Mesendoderm (in vitro differentiated cells): ENCODE measurements at regions not wholly inside any gene's neighbourhood (a gene's known extent, or its start where the extent isn't known, plus 50 kb on each side); places are given as distances from the start of the nearest gene placed in this dataset.

ENCODE experiments used
- DNase-seq: peaks from one replicate; pipeline ENCODE4 v3.0.0; 2013
- H2AK5ac ChIP-seq: 2 replicates; pipeline ENCODE4 v1.6.1; 2013; ENCODE audit warnings: low read length, inconsistent platforms
- H2BK120ac ChIP-seq: 2 replicates; pipeline ENCODE4 v1.6.1; 2013; ENCODE audit warnings: low read depth, mild to moderate bottlenecking, low read length, moderate library complexity, mixed read lengths
- H2BK15ac ChIP-seq: replicated peaks from 2 replicates; pipeline ENCODE4 v1.6.1; 2013; ENCODE audit warnings: low read depth, mild to moderate bottlenecking, moderate library complexity
- H2BK5ac ChIP-seq: 2 replicates; pipeline ENCODE4 v1.6.1; 2013; ENCODE audit warnings: low read length, inconsistent platforms
- H3K18ac ChIP-seq: 2 replicates; pipeline ENCODE4 v1.6.1; 2013; ENCODE audit warnings: mild to moderate bottlenecking, low read length, mixed read lengths
- H3K23ac ChIP-seq: one replicate; pipeline ENCODE4 v1.6.1; 2013; ENCODE audit warnings: low read length
- H3K27ac ChIP-seq: 2 replicates; pipeline ENCODE4 v1.5.1; 2013; ENCODE audit warnings: low read depth, mild to moderate bottlenecking, inconsistent platforms, low read length, moderate library complexity
- H3K27me3 ChIP-seq: 2 replicates; pipeline ENCODE4 v1.6.1; 2013; ENCODE audit warnings: low read length, control low read depth, mild to moderate bottlenecking, inconsistent platforms; ENCODE audit not compliant: insufficient read depth, poor library complexity
- H3K36me3 ChIP-seq: 2 replicates; pipeline ENCODE4 v1.6.1; 2013; ENCODE audit warnings: low read length, inconsistent platforms; ENCODE audit not compliant: control insufficient read depth, insufficient read depth
- H3K4ac ChIP-seq: one replicate; pipeline ENCODE4 v1.6.1; 2013; ENCODE audit warnings: low read depth, mild to moderate bottlenecking, low read length, moderate library complexity
- H3K4me1 ChIP-seq: 2 replicates; pipeline ENCODE4 v1.6.1; 2013; ENCODE audit warnings: low read depth, low read length, inconsistent platforms; ENCODE audit not compliant: control insufficient read depth
- H3K4me2 ChIP-seq: 2 replicates; pipeline ENCODE4 v1.6.1; 2013; ENCODE audit warnings: low read length
- H3K4me3 ChIP-seq: 2 replicates; pipeline ENCODE4 v1.5.1; 2013; ENCODE audit warnings: mild to moderate bottlenecking, low read length
- H3K56ac ChIP-seq: one replicate; pipeline ENCODE4 v1.6.1; 2013; ENCODE audit warnings: low read length
- H3K79me1 ChIP-seq: 2 replicates; pipeline ENCODE4 v1.6.1; 2013; ENCODE audit warnings: low read length, inconsistent platforms
- H3K79me2 ChIP-seq: 2 replicates; pipeline ENCODE4 v1.6.1; 2013; ENCODE audit warnings: mild to moderate bottlenecking, low read length; ENCODE audit not compliant: control insufficient read depth, insufficient read depth
- H3K9ac ChIP-seq: 2 replicates; pipeline ENCODE4 v1.6.1; 2013; ENCODE audit warnings: low read length, inconsistent platforms
- H4K5ac ChIP-seq: one replicate; pipeline ENCODE4 v1.6.1; 2013; ENCODE audit warnings: low read length
- H4K8ac ChIP-seq: one replicate; pipeline ENCODE4 v1.6.1; 2013; ENCODE audit warnings: low read depth, mild to moderate bottlenecking, control low read depth, low read length, moderate library complexity
- WGBS: extraction: QIAGEN DNeasy Blood & Tissue Kit; methylation state at CpG from one replicate; pipeline ENCODE4 v1.1.7; 2013; ENCODE audit warnings: low lambda C conversion rate, missing lambda C conversion rate; ENCODE audit not compliant: insufficient coverage; ENCODE audit errors: extremely low coverage; 5-methylcytosine and 5-hydroxymethylcytosine counted together

GRCh38 chr17:79363552-79364275 is 247.1 kb downstream of the RBFOX3 start:
- no peaks in the 10 kb centered on the region for H3K4me1 ChIP-seq

GRCh38 chr17:79362772-79363305 is 248.0 kb downstream of the RBFOX3 start:
- H3K4me3 ChIP-seq: no peak overlapping the region
- no peaks in the 10 kb centered on the region for H3K27me3 ChIP-seq
- no peaks in the 10 kb centered on the region for H3K79me2 ChIP-seq
- no peaks in the 10 kb centered on the region for H3K4me1 ChIP-seq
- H2AK5ac ChIP-seq: no peak overlapping the region
- no peak overlapping the region for H3K9ac ChIP-seq
- no peaks in the 10 kb centered on the region for H3K79me1 ChIP-seq
- H2BK5ac ChIP-seq: no peak overlapping the region
- DNase-seq: no peak
- H3K56ac ChIP-seq: no peak overlapping the region
- H4K8ac ChIP-seq: no peak overlapping the region
- H3K18ac ChIP-seq: no peak overlapping the region
- no peaks in the 10 kb centered on the region for H3K36me3 ChIP-seq
- no peak overlapping the region for H2BK120ac ChIP-seq
- WGBS: no CpG with 5 or more reads among the region's 14 CpGs
- H4K5ac ChIP-seq: no peak overlapping the region
- H3K27ac ChIP-seq: no peak overlapping the region
- H3K4me2 ChIP-seq: no peak overlapping the region
- no peak overlapping the region for H3K4ac ChIP-seq
- no peak overlapping the region for H2BK15ac ChIP-seq
- no peak overlapping the region for H3K23ac ChIP-seq

More at GRCh38 chr17:79363552-79364275, 247.1 kb downstream of the RBFOX3 start:
- Histone ChIP-seq H3K23ac (no peak overlapping the region), H4K5ac (no peak overlapping the region), H3K18ac (no peak overlapping the region), H3K4ac (no peak overlapping the region), H3K27me3 (no peaks in the 10 kb centered on the region), H3K9ac (no peak overlapping the region), H3K4me3 (no peak overlapping the region), H2BK5ac (no peak overlapping the region), H3K36me3 (no peaks in the 10 kb centered on the region), H3K79me2 (no peaks in the 10 kb centered on the region), H2BK120ac (no peak overlapping the region), H3K56ac (no peak overlapping the region), H2BK15ac (no peak overlapping the region), H3K4me2 (no peak overlapping the region), H4K8ac (no peak overlapping the region), H2AK5ac (no peak overlapping the region), H3K79me1 (no peaks in the 10 kb centered on the region), H3K27ac (no peak overlapping the region)
- no CpG with 5 or more reads among the region's 16 CpGs for whole genome bisulfite sequencing
- no peak for DNase-seq

- no peak overlapping the region for H3K4me2 ChIP-seq
- no CpG with 5 or more reads among the region's 29 CpGs for WGBS
- H3K27ac ChIP-seq: no peak overlapping the region
- H2AK5ac ChIP-seq: no peak overlapping the region
- no peak overlapping the region for H2BK5ac ChIP-seq
- H2BK15ac ChIP-seq: no peak overlapping the region
- H2BK120ac ChIP-seq: no peak overlapping the region
- H3K4ac ChIP-seq: no peak overlapping the region
- H3K9ac ChIP-seq: no peak overlapping the region
- H3K56ac ChIP-seq: no peak overlapping the region
- H3K4me1 ChIP-seq: no peaks in the 10 kb centered on the region
- H3K36me3 ChIP-seq: no peaks in the 10 kb centered on the region
- H3K79me2 ChIP-seq: no peaks in the 10 kb centered on the region
- no peaks in the 10 kb centered on the region for H3K27me3 ChIP-seq
- H4K8ac ChIP-seq: no peak overlapping the region
- no peak overlapping the region for H3K4me3 ChIP-seq
- H3K23ac ChIP-seq: no peak overlapping the region
- DNase-seq: no peak
- no peak overlapping the region for H4K5ac ChIP-seq
- no peaks in the 10 kb centered on the region for H3K79me1 ChIP-seq
- H3K18ac ChIP-seq: no peak overlapping the region
Observed at GRCh38 chr17:79361873-79362771, 248.7 kb downstream of the RBFOX3 start.

GRCh38 chr17:79361221-79361734 is 249.6 kb downstream of the RBFOX3 start:
- Histone ChIP-seq H3K4me1 (no peaks in the 10 kb centered on the region), H2AK5ac (no peak overlapping the region), H2BK120ac (no peak overlapping the region), H3K9ac (no peak overlapping the region), H2BK5ac (no peak overlapping the region), H3K56ac (no peak overlapping the region), H3K27me3 (no peaks in the 10 kb centered on the region), H3K18ac (no peak overlapping the region), H3K79me1 (no peaks in the 10 kb centered on the region), H3K4me3 (no peak overlapping the region), H4K5ac (no peak overlapping the region), H2BK15ac (no peak overlapping the region), H3K27ac (no peak overlapping the region), H3K4ac (no peak overlapping the region), H3K79me2 (no peaks in the 10 kb centered on the region), H3K36me3 (no peaks in the 10 kb centered on the region), H3K4me2 (no peak overlapping the region), H3K23ac (no peak overlapping the region), H4K8ac (no peak overlapping the region)
- WGBS: no CpG with 5 or more reads among the region's 12 CpGs
- no peak for DNase-seq

GRCh38 chr17:79360196-79360595 is 250.7 kb downstream of the RBFOX3 start:
- WGBS: no CpG with 5 or more reads among the region's 17 CpGs

More at GRCh38 chr17:79360196-79360595, 250.7 kb downstream of the RBFOX3 start:
- H3K4me2 ChIP-seq: no peak overlapping the region
- no peak overlapping the region for H3K23ac ChIP-seq
- no peak overlapping the region for H2AK5ac ChIP-seq
- H3K4me1 ChIP-seq: no peaks in the 10 kb centered on the region
- H3K27ac ChIP-seq: no peak overlapping the region
- no peak overlapping the region for H3K18ac ChIP-seq
- no peaks in the 10 kb centered on the region for H3K79me2 ChIP-seq
- no peak overlapping the region for H4K5ac ChIP-seq
- H3K4ac ChIP-seq: no peak overlapping the region
- no peak overlapping the region for H4K8ac ChIP-seq
- no peak overlapping the region for H3K9ac ChIP-seq
- H3K27me3 ChIP-seq: no peaks in the 10 kb centered on the region
- H2BK5ac ChIP-seq: no peak overlapping the region
- H2BK120ac ChIP-seq: no peak overlapping the region
- H3K4me3 ChIP-seq: no peak overlapping the region
- H3K56ac ChIP-seq: no peak overlapping the region
- DNase-seq: no peak
- H2BK15ac ChIP-seq: no peak overlapping the region
- H3K79me1 ChIP-seq: no peaks in the 10 kb centered on the region
- H3K36me3 ChIP-seq: no peaks in the 10 kb centered on the region
